B cell (primary cell): ENCODE measurements at regions not wholly inside any gene's neighbourhood (a gene's known extent, or its start where the extent isn't known, plus 50 kb on each side); places are given as distances from the start of the nearest gene placed in this dataset.

Source experiments
- ATAC-seq: fragments of 200-7000 bp; cut with Tn5 transposase; one replicate; pipeline ENCODE4 v1.10.0; 2021; ENCODE audit warnings: low read depth, mild to moderate bottlenecking, moderate number of reproducible peaks, moderate library complexity
- CTCF ChIA-PET: fragments of 350-600 bp; sonication (Branson Sonifier 250); formaldehyde crosslinking; loops from one replicate; lab custom pipeline; 2021; ENCODE audit warnings: antibody characterized with exemption, inconsistent platforms; lab: Charles Lee
- POLR2A ChIA-PET: fragments of 350-600 bp; sonication (Branson Sonifier 250); formaldehyde crosslinking; loops from one replicate; lab custom pipeline; 2021; ENCODE audit warnings: antibody characterized with exemption; lab: Charles Lee
- DNase-seq: peaks from one replicate; pipeline ENCODE4 v3.0.0; 2013
- H2AFZ ChIP-seq: 2 replicates; pipeline ENCODE4 v1.6.1; 2012; ENCODE audit warnings: mild to moderate bottlenecking, low read depth, low read length; ENCODE audit not compliant: insufficient read depth, poor library complexity, severe bottlenecking
- H3K27ac ChIP-seq, 2 donors: 1 replicate in 1 of 2; 2 replicates in 1 of 2; pipeline ENCODE4 v1.5.1; 2012 to 2013; ENCODE audit warnings: low read length in 2 of 2, mild to moderate bottlenecking in 2 of 2, moderate library complexity in 1 of 2
- H3K27me3 ChIP-seq, 4 experiments: fragments of 200-600 bp in 1 of 4; sonication (generic) in 1 of 4; replicated peaks in 1 of 4; 1 replicate in 2 of 4; 2 replicates in 2 of 4; pipeline versions ENCODE4 v1.6.1 to v1.7.0; 2013 to 2016; ENCODE audit warnings: low read length in 3 of 4, mild to moderate bottlenecking in 2 of 4, mixed read lengths in 1 of 4, moderate library complexity in 1 of 4; ENCODE audit not compliant: insufficient read depth in 4 of 4, control insufficient read depth in 3 of 4; ENCODE audit errors: control extremely low read depth in 1 of 4
- H3K36me3 ChIP-seq, 2 experiments: replicated peaks in 1 of 2; 1 replicate in 1 of 2; 2 replicates in 1 of 2; pipeline versions ENCODE4 v1.6.1 to v1.7.1; 2013; ENCODE audit warnings: low read length in 1 of 2; ENCODE audit not compliant: insufficient read depth in 2 of 2, control insufficient read depth in 1 of 2; ENCODE audit errors: control extremely low read depth in 1 of 2, extremely low read depth in 1 of 2
- H3K4me1 ChIP-seq, 2 donors: fragments of 200-600 bp in 1 of 2; sonication (generic) in 1 of 2; 1 replicate in 1 of 2; 2 replicates in 1 of 2; pipeline versions ENCODE4 v1.5.1 to v1.6.1; 2013 to 2017; ENCODE audit warnings: low read length in 2 of 2; ENCODE audit not compliant: control insufficient read depth in 2 of 2, insufficient read depth in 2 of 2
- H3K4me2 ChIP-seq: replicated peaks from 2 replicates; pipeline ENCODE3; 2012; ENCODE audit warnings: mild to moderate bottlenecking, low read depth, low read length; ENCODE audit not compliant: poor library complexity, severe bottlenecking
- H3K4me3 ChIP-seq, 5 experiments: fragments of 200-600 bp in 1 of 5; sonication (generic) in 1 of 5; 1 replicate in 3 of 5; 2 replicates in 2 of 5; pipeline versions ENCODE4 v1.5.1 to v1.7.0; 2011 to 2016; ENCODE audit warnings: low read length in 4 of 5, mild to moderate bottlenecking in 4 of 5, low read depth in 2 of 5, control low read depth in 1 of 5, moderate library complexity in 1 of 5; ENCODE audit not compliant: insufficient read depth in 1 of 5; ENCODE audit errors: control extremely low read depth in 1 of 5, extremely low read depth in 1 of 5
- H3K79me2 ChIP-seq: fragments of 200-600 bp; sonication (generic); one replicate; pipeline ENCODE4 v1.6.0; 2016; ENCODE audit warnings: low read length; ENCODE audit not compliant: control insufficient read depth, insufficient read depth
- H3K9ac ChIP-seq: fragments of 200-600 bp; sonication (generic); 2 replicates; pipeline ENCODE4 v1.6.1; 2017; ENCODE audit warnings: mild to moderate bottlenecking, low read length, moderate library complexity
- H3K9me3 ChIP-seq, 3 donors: one replicate each; pipeline versions ENCODE4 v1.6.1 to v1.7.1; 2013; ENCODE audit warnings: low read length in 2 of 3; ENCODE audit not compliant: control insufficient read depth in 2 of 3, insufficient read depth in 1 of 3; ENCODE audit errors: control extremely low read depth in 1 of 3
- H4K20me1 ChIP-seq: 2 replicates; pipeline ENCODE4 v1.6.0; 2012; ENCODE audit warnings: mild to moderate bottlenecking, low read length; ENCODE audit not compliant: insufficient read depth, control insufficient read depth, poor library complexity, severe bottlenecking
- H3K27ac Mint-ChIP-seq: one replicate; pipeline ENCODE4 v1.8.0; 2021; ENCODE audit warnings: mixed read lengths
- H3K27me3 Mint-ChIP-seq: one replicate; pipeline ENCODE4 v1.8.0; 2021; ENCODE audit warnings: mixed read lengths
- H3K4me1 Mint-ChIP-seq: one replicate; pipeline ENCODE4 v1.8.0; 2021; ENCODE audit warnings: mixed read lengths
- H3K4me3 Mint-ChIP-seq: one replicate; pipeline ENCODE4 v1.8.0; 2021; ENCODE audit warnings: mixed read lengths
- H3K9me3 Mint-ChIP-seq: one replicate; pipeline ENCODE4 v1.8.0; 2022; ENCODE audit warnings: mixed read lengths; ENCODE audit not compliant: insufficient read depth
- CTCF ChIP-seq: fragments of 200-600 bp; IDR thresholded peaks from one replicate; pipeline ENCODE4 v1.8.0; 2022; ENCODE audit warnings: antibody characterized with exemption, mild to moderate bottlenecking
- EZH2 ChIP-seq: IDR thresholded peaks from 2 replicates; pipeline ENCODE4 v1.6.1; 2012; ENCODE audit warnings: borderline replicate concordance, low read depth, mild to moderate bottlenecking, moderate library complexity, low read length; ENCODE audit not compliant: insufficient read depth, poor library complexity, severe bottlenecking
- WGBS: methylation state at CpG from one replicate; pipeline ENCODE4 v1.1.5; 2013; ENCODE audit warnings: missing lambda C conversion rate; ENCODE audit not compliant: insufficient coverage; 5-methylcytosine and 5-hydroxymethylcytosine counted together
- intact Hi-C: fragments of 100-400 bp; cut with micrococcal nuclease; formaldehyde crosslinking; loops from one replicate; pipeline ENCODE4 v1.10.0; 2022

- no peak overlapping the region for H2AFZ ChIP-seq
- no peak overlapping the region for H3K27ac Mint-ChIP-seq
- no peaks in the 10 kb centered on the region for H3K27me3 Mint-ChIP-seq
- WGBS = 82% methylated on average over 2 of the region's 3 CpGs
- intact Hi-C loops = no loop called here
- no peaks in the 10 kb centered on the region for H3K79me2 ChIP-seq
- no peaks in the 10 kb centered on the region for H3K4me1 Mint-ChIP-seq
- ATAC-seq (no peak), DNase-seq (no peak)
- no peak overlapping the region for H3K4me3 ChIP-seq
- H3K27ac ChIP-seq = no peak overlapping the region
- H3K4me1 ChIP-seq = no peaks in the 10 kb centered on the region
- TF ChIP-seq EZH2 = no peak
- TF ChIP-seq CTCF = no peak
- H3K36me3 ChIP-seq = no peaks in the 10 kb centered on the region
- peaks cover 2% of the 10 kb centered on the region for H3K9me3 Mint-ChIP-seq
- H4K20me1 ChIP-seq = no peaks in the 10 kb centered on the region
- no peaks in the 10 kb centered on the region for H3K27me3 ChIP-seq
- CTCF ChIA-PET = no interaction called here
- POLR2A ChIA-PET = no interaction called here
- H3K4me3 Mint-ChIP-seq = no peak overlapping the region
- H3K4me2 ChIP-seq = no peak overlapping the region
- H3K9ac ChIP-seq = no peak overlapping the region
- no peaks in the 10 kb centered on the region for H3K9me3 ChIP-seq
These were observed 358.2 kb downstream of the HTR1A start for GRCh38 chr5:63603996-63604395.

- Histone ChIP-seq H2AFZ (no peak overlapping the region), H3K79me2 (no peaks in the 10 kb centered on the region), H3K9me3 (no peaks in the 10 kb centered on the region), H3K27ac (no peak overlapping the region), H3K27me3 (no peaks in the 10 kb centered on the region), H3K4me1 (no peaks in the 10 kb centered on the region), H4K20me1 (no peaks in the 10 kb centered on the region), H3K4me3 (no peak overlapping the region), H3K36me3 (no peaks in the 10 kb centered on the region), H3K4me2 (no peak overlapping the region), H3K9ac (no peak overlapping the region)
- no peak overlapping the region for H3K27ac Mint-ChIP-seq
- ChIA-PET CTCF (no interaction called here), POLR2A (no interaction called here)
- no peak overlapping the region for H3K4me3 Mint-ChIP-seq
- ATAC-seq = no peak
- intact Hi-C loops = no loop called here
- TF ChIP-seq CTCF = no peak
- TF ChIP-seq EZH2 = no peak
- H3K4me1 Mint-ChIP-seq = no peaks in the 10 kb centered on the region
- DNase-seq = no peak
- H3K27me3 Mint-ChIP-seq = no peaks in the 10 kb centered on the region
- H3K9me3 Mint-ChIP-seq = peaks cover 2% of the 10 kb centered on the region
These were observed 359.3 kb downstream of the HTR1A start for GRCh38 chr5:63602971-63603370.
